ENCODE measurements at regions not wholly inside any gene's neighbourhood (a gene's known extent, or its start where the extent isn't known, plus 50 kb on each side); places are given as distances from the start of the nearest gene placed in this dataset.
"Not testable (repeated sequence)": the region's sequence is repeated elsewhere in the genome, so short reads cannot be mapped to it uniquely, and the experiment has no call there.

DNA sequence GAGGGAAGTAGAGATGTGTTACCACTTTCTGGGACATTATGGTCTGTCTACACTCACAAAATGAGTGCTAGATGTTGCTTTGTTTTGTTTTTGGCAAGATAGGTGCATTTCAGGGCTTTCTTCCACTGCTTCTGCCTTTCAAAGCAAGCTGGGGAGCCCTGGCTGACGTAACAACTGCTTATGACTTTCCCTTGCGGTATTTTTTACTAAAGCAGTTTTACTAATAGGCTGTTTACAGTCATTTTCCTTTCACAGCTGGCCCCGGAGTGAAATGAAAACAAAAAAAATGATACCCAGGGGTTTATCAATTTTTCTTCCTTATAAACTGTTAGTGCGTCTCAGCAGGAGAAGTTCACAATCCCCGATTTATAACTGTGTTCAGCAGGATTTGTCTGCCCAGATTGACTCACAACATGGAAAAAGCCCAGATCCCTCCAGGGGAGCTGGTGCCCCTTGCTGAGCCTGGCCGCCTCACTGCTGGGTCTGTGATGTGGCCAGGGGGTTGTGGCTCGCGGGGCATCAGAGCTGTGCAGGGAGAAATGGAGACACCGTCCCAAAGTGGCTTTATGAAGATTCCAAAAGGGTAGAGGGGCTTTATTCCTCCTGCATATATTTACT lies 184.4 kb upstream of the HS3ST3A1 start:
- no peak for DNase-seq (ENCODE audit: low read depth)

DNA sequence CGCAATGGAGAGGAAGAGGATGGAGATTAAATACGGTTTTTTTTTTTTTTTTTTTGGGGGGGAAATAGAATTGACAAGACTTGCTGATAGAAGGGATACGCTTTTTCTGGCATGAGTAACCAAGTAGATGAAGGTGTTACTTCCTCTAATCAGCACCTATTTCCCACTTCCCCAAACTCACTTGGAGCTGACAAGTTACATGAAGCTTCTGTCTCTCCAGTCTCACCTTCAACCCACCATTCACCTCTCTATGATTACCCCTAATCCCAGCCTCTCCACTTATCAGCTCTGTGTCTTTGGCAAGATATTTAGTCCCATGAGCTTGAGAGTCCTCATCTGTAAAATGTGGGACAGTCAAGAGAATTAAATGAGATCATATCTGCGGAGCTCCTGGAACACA lies 185.9 kb upstream of the HS3ST3A1 start:
- no peak for DNase-seq (ENCODE audit: low read depth)

DNA sequence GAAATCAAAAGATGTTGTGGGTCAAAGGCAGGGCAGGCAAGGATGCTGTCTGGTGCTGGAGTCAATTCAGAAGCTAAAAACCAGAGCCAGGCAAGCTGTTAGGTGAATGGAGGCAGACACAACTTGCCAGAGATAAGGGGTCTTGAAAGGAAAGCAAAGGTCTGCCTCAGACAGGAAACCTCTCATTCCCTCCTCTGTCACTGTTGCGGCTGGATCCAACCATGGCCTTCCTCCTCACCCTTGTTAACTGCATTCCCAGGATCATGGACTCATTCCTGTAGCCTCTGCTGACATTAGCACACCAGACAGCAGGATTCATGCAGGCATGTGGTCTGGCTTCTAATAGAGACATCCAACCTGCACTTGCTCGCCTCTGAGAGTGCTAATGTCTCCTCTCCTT lies 186.7 kb upstream of the HS3ST3A1 start:
- DNase-seq (ENCODE audit: low read depth) = no peak

DNA sequence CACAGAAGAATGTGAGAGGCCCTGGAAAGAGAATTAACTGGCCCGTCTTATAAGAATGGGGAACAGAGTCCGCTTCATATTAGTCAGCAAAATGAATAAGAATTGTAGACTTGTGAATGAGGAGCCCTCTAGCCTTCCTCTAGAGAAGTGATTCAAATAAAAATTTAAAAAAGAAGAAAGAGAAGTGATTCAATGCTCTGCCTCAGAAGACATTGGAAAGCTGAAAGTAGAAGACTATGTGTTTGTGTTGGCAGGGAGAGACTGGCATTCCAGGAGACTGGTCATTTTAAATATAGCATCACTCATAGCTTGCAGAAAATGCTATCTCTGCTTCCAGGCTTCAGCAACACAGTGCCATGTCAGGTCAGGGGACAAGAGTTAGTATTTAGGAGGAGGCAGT lies 190.6 kb upstream of the HS3ST3A1 start:
- DNase-seq (ENCODE audit: low read depth) = peak; percentile 25

DNA sequence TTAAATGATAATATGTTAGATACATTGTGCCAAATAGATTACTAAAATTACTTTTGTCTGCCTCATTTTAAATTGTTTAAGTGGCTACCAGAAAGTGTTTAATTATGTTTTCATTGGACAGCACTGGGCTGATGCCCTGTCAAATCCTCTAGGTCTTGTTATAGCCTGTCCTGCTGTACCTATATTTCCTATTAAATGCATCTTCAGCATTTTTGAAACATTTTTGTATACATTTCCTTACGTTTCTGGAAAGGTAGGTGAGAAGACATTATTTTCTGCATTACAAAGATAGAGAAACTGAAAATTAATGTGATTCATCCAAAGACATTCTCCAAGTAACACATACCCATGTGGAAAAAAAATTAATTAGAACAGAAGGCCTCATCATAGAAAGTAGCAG lies 192.2 kb upstream of the HS3ST3A1 start:
- no peak for DNase-seq (ENCODE audit: low read depth)

DNA sequence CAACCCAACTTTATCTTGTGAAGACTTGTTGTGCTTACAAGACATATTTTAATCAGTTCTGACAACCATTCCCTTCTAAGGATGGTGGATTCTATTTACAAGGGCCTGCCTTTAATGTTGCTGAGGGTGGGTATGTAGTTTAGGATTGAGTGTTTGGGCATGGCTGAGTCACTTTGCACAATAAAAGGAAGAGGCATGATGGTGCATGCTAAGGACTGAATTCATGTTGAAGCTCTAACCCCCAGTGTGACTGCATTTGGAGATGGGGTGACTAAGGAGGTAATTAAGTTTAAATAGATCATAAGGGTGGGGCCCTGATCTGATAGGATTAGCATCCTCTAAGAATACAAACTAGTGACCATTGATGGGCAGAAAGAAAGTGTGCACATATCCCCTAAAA lies 196.1 kb upstream of the HS3ST3A1 start:
- DNase-seq (ENCODE audit: low read depth) = no peak

DNA sequence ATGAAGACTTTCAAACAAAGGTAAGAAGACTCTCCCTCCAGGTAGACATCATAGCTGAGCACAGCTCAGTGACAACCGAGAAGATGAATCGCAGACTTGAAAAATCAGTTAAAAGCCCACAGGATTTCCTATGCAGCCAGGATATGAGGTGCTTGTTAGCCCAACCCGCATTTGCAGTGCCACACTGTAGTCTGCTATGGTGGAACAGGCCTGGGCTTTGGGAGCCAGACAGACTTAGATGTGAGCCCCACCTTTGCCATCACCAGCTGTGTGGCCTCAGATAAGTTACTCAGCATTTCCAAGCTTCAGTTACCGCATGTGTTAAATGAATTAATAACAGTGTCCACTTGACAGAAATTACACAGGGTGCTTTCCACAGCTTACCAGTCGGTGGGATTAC lies 204.4 kb upstream of the HS3ST3A1 start:
- no peak for DNase-seq (ENCODE audit: low read depth)

DNA sequence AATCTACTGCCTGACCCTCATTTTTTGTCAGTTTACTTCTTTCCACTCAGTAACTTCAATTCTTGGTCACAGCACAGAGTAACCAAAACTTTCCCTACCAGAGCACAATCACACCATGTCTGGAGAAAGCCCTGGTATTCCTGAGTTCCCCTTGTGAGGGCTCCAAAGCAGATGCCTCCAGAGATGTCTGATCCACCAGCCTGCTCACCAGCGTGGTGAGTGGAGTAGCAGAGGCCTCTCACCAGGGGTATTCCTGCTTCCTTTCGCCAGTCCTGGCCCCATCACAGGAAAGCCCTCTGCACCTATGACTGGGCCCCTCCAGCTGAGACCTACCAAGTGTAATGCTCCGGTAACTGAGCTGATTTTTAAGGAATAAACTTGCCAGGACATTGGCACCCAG lies 205.4 kb upstream of the HS3ST3A1 start:
- DNase-seq (ENCODE audit: low read depth) = no peak

DNA sequence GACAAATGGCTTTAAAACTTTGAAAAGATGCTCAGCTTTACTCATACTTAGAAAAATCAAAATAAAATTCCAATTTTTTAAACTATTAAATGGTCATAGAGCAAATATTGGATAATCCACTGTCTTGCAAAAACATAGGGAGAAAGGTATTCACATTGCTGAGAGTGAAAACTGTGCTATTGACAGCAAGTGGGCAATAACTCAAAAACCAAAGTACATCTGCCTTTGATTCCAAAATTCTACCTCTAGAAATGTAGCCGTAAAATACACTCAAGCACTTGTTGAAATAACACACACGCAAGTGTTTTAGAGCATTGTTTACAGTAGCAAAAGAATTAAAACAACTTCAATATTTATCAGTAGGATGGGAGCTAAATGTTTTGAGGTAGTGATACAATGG lies 210.6 kb upstream of the HS3ST3A1 start:
- DNase-seq (ENCODE audit: low read depth) = no peak

DNA sequence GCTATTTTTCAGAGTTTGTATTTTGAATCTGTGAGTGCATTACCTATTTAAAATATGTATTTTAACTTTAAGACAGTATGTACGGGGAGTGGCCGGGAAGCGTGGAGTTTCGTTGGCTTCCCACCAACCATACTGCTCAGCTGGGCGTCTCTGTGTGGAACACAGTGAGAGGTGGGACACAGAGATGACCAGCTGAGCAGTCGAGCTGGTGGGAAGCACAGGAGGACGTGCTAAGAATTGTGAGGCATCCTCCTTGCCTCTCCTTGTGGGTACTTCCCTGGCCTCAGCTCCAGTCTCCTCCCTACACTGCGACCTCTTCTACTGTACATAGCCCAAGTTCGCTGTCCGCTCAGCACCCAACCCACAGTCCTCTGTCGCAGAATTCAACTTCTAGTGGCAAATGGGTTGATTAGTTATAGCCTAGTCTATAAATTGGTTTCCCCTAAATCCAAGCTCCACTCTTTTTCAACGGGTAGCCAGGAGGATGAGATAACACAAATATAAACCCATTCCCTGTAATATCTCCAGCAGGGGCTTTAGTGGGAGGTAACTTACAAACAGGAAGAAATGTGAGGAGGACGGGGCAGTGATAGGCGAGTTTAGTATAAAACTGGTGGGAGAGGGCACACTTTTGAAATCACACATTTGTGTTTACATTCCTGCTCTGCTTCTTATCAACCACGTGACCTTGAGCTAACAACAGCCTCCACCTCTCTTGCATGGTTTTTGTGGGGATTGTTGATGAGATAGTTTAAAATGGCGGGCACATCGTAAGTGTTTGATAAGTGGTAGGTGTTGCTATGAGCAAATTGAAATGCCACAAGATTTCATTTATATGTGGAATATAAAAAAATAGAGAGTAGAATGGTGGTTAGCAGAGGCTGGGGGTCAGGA lies 211.9 kb upstream of the HS3ST3A1 start:
- DNase-seq (ENCODE audit: low read depth) = no peak

DNA sequence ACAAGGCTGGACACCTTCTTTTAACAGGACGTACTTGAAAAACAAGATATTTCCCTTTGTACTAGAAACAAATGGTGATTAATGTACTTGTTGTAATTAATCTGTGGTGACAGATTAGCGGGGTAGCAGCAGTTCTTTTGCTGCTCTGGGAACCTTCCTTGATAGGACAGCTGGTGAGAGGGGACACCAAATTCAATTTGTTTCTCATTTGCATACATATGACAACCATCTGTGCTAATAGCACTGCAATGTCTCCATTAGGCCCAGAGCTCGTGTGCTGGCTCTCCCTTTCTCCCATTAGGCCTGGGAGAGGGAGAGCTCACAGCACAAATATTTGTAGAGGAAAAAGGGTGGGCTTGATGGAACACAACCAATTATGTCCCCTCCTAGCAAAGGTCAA lies 221.0 kb upstream of the HS3ST3A1 start:
- no peak for DNase-seq (ENCODE audit: low read depth)

DNA sequence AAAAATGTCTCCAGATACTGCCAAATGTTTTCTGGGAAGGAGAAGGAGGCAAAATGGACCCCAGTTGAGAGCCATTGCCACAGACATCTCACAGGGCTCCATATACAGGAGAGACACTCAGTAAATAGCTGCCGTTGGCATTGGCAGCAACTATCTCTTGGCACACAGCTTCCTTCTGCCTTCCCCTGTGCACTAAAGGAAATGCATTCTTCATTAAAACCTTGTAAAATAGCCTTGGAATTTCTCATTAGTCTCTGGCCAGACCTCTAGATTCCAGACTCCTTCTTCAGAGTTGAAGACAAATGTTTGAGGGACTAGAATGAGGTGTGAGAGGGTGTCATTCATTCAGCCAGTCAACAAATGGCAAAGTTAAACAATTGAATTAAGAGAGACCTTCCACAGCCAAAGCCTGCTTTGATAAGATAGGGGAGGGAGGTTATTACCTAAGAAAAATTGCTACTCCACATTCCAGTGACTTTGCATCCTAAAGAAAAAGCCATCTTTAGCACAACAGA lies 223.9 kb upstream of the HS3ST3A1 start:
- no peak for DNase-seq (ENCODE audit: low read depth)

DNA sequence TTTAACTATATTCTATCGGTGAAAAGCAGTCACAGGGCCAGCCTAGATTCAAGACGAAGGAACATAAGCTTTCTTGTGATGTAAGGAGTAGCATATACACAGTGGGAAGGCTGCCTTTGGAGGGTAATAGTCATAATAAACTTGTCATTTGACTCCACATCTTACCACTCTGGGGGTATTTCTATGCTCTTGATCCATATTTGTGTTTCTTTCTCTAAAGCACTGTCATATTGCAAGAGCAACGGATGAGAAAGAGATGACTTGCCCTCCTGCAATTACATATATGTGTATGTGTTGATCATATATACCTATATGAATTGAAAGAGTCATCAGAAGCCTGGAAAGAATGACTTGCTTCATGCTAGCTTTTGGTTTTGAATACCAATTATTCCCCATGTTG lies 225.4 kb upstream of the HS3ST3A1 start:
- no peak for DNase-seq (ENCODE audit: low read depth)

DNA sequence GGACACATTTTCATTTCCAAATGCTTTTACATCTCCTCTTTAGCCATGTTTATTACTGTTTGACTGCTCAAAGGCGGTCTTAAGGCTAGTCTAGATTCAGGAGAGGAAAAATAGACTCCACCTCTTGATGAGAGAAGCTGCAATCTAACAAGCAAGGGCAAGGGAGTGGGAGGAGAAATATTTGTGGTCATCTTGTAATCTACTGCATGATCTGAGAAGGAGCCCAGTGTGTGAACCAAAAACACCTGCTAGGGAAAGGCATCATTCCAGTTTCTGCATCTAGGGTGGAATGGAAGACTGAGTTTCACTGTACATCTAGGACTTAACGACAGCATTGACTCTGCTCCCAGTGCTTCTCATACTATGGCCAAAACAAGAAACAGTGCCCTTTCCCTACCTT lies 232.2 kb upstream of the HS3ST3A1 start:
- peak; percentile 54 for DNase-seq (ENCODE audit: low read depth)

DNA sequence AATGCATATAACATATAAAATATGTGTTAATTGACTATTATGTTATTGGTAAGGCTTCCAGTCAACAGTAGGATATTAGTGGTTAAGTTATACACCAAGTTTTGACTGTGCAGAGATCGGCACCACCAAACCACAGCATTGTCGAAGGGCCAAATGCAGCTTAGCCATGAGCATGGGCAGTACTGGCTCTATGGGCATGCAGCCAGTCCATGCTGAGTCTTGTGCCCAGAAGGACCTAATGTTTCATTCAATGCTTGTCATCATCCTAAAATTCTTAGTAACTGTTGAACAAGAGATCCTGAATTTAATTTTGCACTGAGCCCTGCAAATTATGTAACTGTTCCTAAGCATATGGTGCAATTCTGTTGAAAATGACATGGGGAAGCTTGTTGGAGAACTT lies 233.4 kb upstream of the HS3ST3A1 start:
- peak; percentile 84 for DNase-seq (ENCODE audit: low read depth)

DNA sequence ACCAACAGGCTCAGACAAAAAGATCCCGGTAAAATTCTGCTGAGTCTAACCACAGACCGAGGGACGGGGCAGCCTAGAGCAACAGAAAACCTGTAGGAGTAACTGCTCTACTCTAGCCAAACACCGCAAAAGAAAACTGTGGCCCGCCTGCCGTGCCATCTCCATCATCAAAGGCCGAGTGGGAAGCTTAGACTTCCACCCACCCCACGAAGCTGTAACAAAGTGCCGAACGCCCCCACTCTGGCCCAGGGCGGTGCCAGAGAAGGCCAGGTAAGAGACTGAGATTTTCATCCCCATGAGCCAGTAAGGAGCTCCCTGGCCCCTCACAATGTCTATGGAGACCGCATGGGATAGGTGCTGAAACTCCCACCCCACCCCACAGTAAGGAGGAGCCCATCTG lies 231.9 kb upstream of the COX10 start:
- DNase-seq (ENCODE audit: low read depth) = no peak

DNA sequence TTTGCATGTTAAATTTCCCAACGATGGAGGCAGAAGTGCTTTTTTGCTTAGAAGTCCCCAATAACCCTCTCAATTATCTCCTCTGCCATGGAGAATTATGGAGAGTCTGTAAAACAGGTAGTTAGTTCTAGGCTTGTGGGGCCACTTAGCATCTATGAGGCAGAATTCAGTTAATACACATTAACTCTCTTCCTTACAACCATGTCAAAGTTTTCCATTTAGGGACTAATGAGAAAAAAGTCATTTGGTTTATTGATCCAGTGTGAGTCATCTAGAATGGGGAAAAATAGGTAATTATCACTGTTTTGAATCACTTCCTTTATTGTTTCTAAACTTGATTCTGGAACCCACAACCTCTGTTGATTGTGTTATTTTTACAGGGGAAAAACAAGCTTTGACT lies 229.1 kb upstream of the COX10 start:
- no peak for DNase-seq (ENCODE audit: low read depth)

DNA sequence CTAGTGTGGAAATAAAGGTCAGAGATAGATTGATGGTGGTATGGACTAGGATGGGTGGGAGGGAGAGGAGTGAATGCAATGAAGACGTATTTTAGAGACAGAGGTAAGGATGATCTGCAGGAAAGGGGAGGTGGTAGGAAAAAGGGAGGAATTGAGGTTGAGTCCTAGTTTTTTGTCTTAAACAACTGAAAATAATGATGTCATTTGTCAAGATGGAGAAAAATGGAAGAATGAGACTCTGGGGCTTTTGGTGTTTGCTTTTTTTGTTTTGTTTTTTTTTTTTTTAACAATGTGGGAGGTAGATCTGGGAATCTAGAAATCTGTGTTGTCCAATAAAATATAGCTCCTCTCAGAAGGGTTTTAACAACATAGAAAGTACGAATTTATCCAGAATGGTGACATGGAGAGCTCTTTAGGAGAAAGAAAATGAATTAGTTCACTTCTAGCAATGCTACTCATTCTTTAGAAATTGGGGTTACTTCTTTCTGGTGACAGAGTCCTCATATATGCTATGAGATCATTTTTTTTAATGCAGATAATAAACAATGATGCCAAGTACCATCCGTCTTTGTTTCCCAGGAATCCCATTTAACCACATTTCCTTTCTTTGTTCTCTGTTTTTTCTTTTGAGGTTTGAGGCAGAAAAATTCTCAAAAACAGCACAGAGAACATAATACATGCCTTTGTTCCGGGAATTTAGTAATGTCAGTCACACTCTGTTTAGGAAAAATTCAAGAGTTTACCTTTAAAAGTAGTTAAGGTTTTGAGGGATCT lies 225.3 kb upstream of the COX10 start:
- no peak for DNase-seq (ENCODE audit: low read depth)

DNA sequence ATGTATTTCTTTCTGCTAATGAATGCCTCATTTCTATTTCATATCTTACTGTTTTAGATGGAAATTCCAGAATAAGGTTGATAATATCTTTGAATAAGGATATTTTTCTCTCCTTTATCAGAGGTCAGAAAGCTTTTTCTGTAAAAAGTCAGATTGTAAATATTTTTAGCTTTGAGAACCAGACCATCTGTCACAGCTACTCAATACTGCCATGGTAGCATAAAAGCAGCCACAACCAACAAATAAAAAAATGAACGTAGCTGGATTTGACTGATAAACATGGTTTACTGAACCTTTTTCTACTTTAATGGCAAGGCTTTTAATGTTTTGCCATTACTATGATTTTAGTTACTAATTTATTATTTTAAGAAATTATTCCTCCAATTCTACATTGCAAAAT lies 217.4 kb upstream of the COX10 start:
- peak; percentile 41 for DNase-seq (ENCODE audit: low read depth)

DNA sequence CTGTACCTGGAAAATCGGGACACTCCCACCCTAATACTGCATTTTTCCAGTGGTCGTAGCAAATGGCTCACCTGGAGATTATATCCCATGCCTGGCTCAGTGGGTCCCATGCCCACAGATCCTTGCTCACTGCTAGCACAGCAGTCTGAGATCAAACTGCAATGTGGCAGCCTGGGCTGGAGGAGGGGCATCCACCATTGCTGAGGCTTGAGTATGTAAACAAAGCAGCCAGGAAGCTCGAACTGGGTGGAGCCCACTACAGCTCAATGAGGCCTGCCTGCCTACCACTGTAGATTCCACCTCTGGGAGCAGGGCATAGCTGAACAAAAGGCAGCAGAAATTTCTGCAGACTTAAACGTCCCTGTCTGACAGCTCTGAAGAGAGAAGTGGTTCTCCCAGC lies 213.6 kb upstream of the COX10 start:
- not testable (repeated sequence) for DNase-seq (ENCODE audit: low read depth)

DNA sequence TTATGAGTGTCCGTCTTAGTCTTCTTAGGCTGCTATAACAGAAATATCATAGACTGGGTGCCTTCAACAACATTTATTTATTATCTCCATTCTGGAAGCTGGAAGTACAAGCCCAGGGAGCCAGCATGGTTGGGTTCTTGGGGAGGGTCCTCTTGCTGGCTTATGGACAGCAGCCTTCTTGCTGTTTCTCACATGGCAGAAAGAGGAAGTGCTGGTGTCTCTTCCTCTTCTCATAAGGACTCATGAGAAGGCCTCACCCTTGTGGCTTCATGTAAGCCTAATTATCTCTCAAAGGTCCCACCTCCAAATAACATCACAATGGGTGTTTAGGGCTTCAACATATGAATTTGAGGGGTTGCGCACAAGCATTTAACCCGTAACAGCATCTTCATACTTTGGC lies 207.0 kb upstream of the COX10 start:
- DNase-seq (ENCODE audit: low read depth) = no peak

DNA sequence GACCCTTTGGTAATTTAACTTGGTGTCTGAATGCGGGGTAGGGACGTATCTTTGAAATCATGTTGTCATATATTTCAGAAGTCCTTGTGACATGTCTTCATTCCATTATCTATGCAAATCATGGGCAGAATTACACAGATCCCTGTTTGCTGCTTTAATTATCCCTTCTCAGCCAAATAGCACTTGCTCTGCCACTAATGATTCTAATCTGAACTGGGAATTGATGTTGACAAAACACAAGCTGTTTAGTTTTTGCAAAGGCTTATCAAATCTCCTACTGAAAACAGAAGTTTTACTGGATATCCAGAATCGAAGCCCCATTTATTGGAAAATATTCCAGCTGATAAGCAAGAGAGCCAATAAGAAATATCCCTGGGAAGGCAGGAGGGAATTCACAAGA lies 205.9 kb upstream of the COX10 start:
- DNase-seq (ENCODE audit: low read depth) = no peak
